ENCODE measurements at regions not wholly inside any gene's neighbourhood (a gene's known extent, or its start where the extent isn't known, plus 50 kb on each side); places are given as distances from the start of the nearest gene placed in this dataset.

DNA sequence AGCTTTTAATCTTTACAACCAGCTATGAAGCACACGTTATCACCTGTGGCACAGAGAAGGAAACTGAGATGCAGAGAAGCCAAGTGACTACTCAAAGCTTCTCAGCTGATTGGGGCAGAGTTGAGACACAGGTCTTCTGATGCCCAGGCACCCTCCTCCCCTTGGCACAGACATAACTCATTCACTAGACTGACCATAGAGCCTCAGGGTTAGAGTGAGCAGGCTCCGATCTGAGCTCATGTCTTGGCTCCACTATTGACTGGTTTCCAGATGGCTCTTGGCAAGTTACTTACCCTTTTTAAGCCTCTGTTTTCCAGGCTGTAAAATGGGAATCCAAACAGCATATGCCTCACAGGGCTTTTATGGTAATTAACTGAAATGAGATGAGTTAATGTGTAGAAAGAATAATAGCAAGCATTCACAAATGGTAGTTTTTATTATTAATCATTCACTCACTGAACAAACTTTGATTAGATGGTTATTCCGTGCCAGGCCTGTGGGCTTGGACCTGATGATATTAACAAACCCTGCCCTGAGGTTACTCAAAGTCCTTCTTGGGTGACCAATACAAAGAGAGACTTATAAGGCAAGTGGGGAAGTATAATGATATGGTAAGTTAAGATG is 184.3 kb downstream of the ANXA2 start:
- no peak for FAIRE-seq
- Histone ChIP-seq H3K79me2 (ENCODE audit: control insufficient read depth, insufficient read depth, low read length) (no peaks in the 10 kb centered on the region), H3K27me3 (ENCODE audit: control insufficient read depth in 2 of 2, insufficient read depth in 2 of 2, low read length in 2 of 2) (peaks cover 2 to 18% of the 10 kb centered on the region in 2 experiments), H3K9ac (replicated peaks; ENCODE audit: extremely low read depth, insufficient read depth, low read length) (no peak overlapping the region), H3K9me3 (replicated peaks; ENCODE audit: control insufficient read depth, insufficient read depth, low read length) (no peaks in the 10 kb centered on the region), H3K4me2 (ENCODE audit: insufficient read depth, low read length) (no peak overlapping the region), H2AFZ (ENCODE audit: low read depth, low read length) (no peak overlapping the region), H3K4me1 (ENCODE audit: control insufficient read depth, extremely low read depth, insufficient read depth, low read length) (no peaks in the 10 kb centered on the region), H3K4me3 (replicated peaks in 1 of 3; ENCODE audit: insufficient read depth in 1 of 3, low read depth in 1 of 3, low read length in 3 of 3) (no peak overlapping the region), H3K27ac (ENCODE audit: insufficient read depth, low read depth, low read length) (no peak overlapping the region), H3K9me1 (replicated peaks; ENCODE audit: control insufficient read depth, extremely low read depth, insufficient read depth, low read length) (no peaks in the 10 kb centered on the region), H4K20me1 (replicated peaks; ENCODE audit: control insufficient read depth, extremely low read depth, insufficient read depth, low read length) (no peaks in the 10 kb centered on the region), H3K36me3 (ENCODE audit: control insufficient read depth in 2 of 2, extremely low read depth in 1 of 2, insufficient read depth in 2 of 2, low read length in 2 of 2) (no peaks in the 10 kb centered on the region)
- CTCF ChIA-PET, result interaction anchor here (1.6 kb wide), 1 partner anchor 33 kb away, joined by 4 read pairs; no protein-coding TSS in a partner anchor
- TF ChIP-seq EZH2 (IDR thresholded peaks at IDR 0.05; ENCODE audit: borderline replicate concordance, low read depth, low read length, severe bottlenecking), result no peak
- TF ChIP-seq, protein P1, sequence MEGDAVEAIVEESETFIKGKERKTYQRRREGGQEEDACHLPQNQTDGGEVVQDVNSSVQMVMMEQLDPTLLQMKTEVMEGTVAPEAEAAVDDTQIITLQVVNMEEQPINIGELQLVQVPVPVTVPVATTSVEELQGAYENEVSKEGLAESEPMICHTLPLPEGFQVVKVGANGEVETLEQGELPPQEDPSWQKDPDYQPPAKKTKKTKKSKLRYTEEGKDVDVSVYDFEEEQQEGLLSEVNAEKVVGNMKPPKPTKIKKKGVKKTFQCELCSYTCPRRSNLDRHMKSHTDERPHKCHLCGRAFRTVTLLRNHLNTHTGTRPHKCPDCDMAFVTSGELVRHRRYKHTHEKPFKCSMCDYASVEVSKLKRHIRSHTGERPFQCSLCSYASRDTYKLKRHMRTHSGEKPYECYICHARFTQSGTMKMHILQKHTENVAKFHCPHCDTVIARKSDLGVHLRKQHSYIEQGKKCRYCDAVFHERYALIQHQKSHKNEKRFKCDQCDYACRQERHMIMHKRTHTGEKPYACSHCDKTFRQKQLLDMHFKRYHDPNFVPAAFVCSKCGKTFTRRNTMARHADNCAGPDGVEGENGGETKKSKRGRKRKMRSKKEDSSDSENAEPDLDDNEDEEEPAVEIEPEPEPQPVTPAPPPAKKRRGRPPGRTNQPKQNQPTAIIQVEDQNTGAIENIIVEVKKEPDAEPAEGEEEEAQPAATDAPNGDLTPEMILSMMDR (IDR thresholded peaks at IDR 0.05; ENCODE audit: extremely low read depth in 1 of 2, insufficient read depth in 1 of 2, low read depth in 1 of 2, low read length in 2 of 2), result no peak
- no peak for TF ChIP-seq POLR2AphosphoS5 (IDR thresholded peaks at IDR 0.05; ENCODE audit: insufficient read depth, low read depth, low read length)
- no peak for TF ChIP-seq POLR2A (IDR thresholded peaks at IDR 0.05; ENCODE audit: low read depth, low read length)
- TF ChIP-seq FOS (IDR thresholded peaks at IDR 0.05; ENCODE audit: borderline replicate concordance, insufficient read depth, low read length), result no peak
- no peak for TF ChIP-seq GATA2 (IDR thresholded peaks at IDR 0.05; ENCODE audit: insufficient read depth, insufficient read length, low read depth, low read length)
- TF ChIP-seq JUN (IDR thresholded peaks at IDR 0.05; ENCODE audit: borderline replicate concordance, insufficient read depth, insufficient read length, low read depth), result no peak
- no peak for TF ChIP-seq MYC (IDR thresholded peaks at IDR 0.05; ENCODE audit: low read depth, low read length)
- TF ChIP-seq, protein P2, sequence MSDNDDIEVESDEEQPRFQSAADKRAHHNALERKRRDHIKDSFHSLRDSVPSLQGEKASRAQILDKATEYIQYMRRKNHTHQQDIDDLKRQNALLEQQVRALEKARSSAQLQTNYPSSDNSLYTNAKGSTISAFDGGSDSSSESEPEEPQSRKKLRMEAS (IDR thresholded peaks at IDR 0.05; ENCODE audit: insufficient read depth, insufficient read length), result no peak
- dilution Hi-C loops (cut with MboI; ENCODE audit: extremely low pct_ligation_motif_present, low sequenced_read_pairs), result no loop called here
- BruUV-seq (replicated peaks), result no TSS peak
- intact Hi-C loops (cut with micrococcal nuclease), result no loop called here
- no peak for DNase-seq (ENCODE audit: low read depth, low spot score)
- POLR2A ChIA-PET, result no interaction called here
